COLO668 (cell line): ENCODE measurements at regions not wholly inside any gene's neighbourhood (a gene's known extent, or its start where the extent isn't known, plus 50 kb on each side); places are given as distances from the start of the nearest gene placed in this dataset.
"Not testable (repeated sequence)": the region's sequence is repeated elsewhere in the genome, so short reads cannot be mapped to it uniquely, and the experiment has no call there.

Source experiments
- DNase-seq: peaks from one replicate; lab custom pipeline; 2025; ENCODE audit not compliant: unreplicated experiment; lab: John Stamatoyannopoulos, UW

- no peak for DNase-seq
Observed at GRCh38 chr6:122145246-122145645, 254.2 kb upstream of the HSF2 start.

- DNase-seq = no peak
Observed at GRCh38 chr6:122145741-122146240, 253.7 kb upstream of the HSF2 start.

DNA sequence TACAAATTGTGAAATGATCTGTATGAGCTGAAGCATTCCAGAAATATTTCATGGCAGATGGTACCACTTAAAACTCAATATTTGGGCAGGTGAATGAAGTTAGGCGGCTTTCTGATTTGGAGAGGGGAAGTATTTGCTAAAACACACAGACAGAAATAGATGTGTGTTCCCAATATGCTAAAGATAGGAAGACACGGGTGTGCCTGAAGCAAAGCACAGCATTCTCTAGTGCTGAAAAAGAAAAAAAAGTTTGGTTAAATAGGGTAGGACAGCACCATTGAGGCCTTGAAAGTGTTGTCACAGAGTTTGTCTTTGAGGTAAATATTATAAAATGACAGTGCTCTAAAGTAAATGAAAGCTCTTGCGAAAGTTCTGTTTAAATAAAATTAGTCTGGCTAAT lies 252.2 kb upstream of the HSF2 start:
- DNase-seq = no peak

GRCh38 chr6:122151066-122151465 lies 248.4 kb upstream of the HSF2 start:
- no peak for DNase-seq

DNA sequence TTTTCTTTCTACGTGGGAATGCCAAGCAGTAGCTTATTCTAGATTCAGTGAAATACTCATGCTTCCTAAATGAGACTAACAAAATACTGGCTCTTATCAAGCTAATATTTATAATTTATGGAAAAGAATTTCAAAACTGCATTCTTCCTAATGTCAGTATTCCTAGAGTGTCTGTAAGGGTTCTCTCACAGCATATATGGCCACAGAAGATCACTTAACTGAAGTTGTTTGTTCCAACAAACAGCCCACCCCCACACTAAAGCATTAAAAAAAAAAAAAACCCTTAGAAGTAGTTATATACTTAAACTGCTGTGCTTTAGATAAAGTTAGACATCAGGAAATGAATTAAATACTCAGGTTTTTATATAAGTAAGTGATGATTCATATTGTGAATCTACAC lies 247.7 kb upstream of the HSF2 start:
- no peak for DNase-seq

DNA sequence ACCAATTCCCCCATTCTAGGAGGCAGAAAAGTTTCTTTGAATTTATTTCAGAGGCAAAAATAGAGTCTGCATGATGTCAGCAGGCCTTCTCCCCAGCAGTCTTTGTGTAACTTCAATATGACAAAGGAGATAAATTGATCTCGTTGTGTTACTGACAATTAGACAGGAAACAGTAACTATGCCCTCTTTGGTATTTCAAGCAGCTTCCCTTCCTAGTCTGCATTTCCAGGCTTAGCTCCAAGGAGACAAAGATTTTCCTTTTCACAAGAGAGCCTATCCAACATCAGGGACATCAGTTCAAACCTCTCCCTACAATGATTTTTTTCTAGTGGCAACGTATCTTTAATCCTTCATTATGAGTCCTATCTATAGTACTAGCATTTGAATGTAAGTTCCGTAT lies 245.9 kb upstream of the HSF2 start:
- no peak for DNase-seq

DNA sequence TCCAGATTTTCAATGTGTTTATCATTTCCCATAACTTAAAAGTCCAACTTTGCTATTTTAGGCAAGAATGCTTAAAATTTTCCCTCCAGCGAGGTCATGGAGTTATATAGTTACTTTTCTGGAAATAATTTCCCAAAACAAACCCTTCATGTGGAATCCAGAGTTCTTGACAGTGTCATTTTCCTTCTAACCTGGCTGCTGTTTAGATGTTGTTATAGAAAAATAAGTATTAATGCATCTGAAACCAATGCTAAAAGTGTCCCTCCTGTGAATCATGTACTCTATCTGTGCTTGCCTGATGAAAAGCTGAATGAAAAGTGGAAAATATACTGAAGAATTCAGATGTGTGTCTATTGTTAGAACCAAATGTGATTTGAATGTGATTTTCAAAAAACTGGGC lies 245.3 kb upstream of the HSF2 start:
- DNase-seq = no peak

- DNase-seq = no peak
Observed at GRCh38 chr6:122154912-122155575, 244.4 kb upstream of the HSF2 start.

GRCh38 chr6:122161136-122161535 lies 238.3 kb upstream of the HSF2 start:
- DNase-seq = no peak

GRCh38 chr6:122165014-122165413 lies 234.4 kb upstream of the HSF2 start:
- DNase-seq = no peak

DNA sequence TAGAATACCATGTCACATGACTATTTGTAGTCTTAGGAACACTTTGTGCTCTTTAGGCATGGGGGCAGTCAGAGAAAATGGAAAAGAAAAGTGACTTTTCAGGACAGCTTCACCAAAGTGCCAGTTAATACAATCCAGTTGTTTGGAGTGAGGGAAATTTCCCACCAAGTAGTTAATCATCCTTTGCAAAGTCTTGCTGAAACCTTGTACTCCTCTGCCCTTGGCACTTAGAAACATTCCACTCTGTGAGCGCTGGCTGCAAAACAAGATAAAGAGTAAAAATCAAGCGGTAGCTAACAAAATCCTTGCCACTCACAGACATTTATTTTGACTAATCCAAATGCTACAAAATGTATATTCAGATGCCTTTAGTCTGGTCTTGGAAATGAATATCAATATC lies 229.2 kb upstream of the HSF2 start:
- no peak for DNase-seq

DNA sequence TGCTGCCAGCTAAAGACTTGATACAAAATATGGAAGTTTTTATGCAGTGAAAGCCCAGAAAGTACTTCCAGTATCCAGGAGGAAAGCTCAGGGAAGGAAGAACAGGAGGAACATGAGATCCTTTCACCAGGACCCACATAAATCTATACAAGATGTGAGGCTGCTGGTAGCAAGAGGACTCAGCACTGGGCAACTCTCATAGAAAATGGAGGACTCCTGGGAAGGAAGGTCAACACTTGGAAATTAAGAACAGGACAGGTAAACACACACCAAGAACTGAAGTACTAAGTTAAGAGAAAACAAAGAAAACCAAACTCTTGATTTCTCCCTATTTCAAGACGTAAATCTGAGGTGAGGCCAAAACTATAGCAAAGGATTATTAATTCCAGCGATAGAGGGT lies 220.5 kb upstream of the HSF2 start:
- DNase-seq = no peak

GRCh38 chr6:122180132-122180531 lies 219.3 kb upstream of the HSF2 start:
- no peak for DNase-seq

DNA sequence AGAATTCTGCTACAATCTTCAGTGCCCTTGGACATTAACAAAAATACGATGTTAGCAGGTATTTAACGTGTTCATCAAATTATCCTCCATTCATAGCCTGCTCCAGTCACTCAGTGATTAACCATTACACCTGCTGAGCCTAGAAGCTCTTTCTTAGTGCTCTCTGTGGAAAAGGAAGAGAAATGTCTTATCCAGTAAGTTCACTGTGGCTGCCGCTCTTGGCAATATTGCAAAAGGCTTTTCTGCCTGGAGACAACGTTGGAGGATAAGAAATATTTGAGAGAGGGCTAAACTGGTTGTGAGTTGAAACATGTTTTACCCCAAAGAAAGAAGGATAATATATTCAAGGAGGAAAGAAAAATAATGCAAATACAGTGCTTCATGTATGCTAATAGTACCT lies 217.4 kb upstream of the HSF2 start:
- no peak for DNase-seq

DNA sequence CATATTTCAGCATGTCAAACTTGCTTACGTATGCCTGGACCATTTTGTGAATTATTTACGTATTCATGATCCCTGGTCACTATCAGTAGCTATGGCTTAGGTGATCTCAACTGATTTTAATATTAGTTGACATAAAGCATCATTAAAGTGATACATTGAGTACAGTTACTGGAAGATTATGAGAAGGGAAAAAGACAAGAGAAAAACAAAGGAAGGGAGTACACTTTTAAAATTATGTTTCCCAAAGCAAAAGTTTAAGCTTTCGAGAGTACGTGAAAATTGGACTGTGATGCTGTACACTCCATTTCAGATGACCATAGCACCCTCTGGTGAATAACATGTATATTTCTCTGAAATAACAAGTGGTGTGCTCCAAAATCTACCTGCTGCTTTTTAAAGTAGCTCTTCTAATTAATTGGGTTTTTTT lies 215.0 kb upstream of the HSF2 start:
- DNase-seq = no peak

GRCh38 chr6:122185458-122185857 lies 214.0 kb upstream of the HSF2 start:
- not testable (repeated sequence) for DNase-seq

DNA sequence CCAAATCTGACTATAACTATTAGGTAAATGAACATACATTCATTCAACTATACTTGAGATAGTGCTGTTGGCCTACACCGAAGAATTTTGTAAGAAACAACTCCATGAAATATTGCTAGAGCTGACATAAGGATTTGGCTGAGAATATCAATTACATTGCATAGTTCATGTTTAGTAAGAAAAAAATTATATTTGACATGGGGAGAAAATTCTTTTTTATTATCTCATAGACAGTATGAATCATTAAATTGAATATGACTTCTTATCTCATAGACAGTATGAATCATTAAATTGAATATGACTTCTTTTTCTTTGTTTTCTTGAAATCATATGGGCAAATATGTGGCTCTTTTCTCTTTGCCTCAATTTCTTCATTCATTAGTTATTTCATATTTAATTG lies 212.3 kb upstream of the HSF2 start:
- no peak for DNase-seq

DNA sequence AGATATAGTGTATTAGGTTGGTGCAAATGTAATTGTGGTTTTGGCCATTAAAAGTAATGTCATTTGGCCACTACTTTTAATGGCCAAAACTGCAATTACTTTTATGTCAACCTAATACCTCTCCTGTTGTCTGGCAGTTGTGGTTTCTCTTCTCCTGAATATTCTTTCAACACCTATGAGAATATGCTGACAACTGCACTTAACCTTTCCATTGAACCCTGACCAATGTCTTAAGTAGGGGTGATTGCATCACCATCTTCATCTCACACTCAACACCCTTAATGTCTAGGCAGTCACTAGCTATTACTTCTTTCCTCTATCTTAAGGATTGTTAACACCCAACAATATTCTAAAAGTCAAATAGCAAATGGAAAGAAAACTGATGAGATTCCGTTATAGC lies 200.5 kb upstream of the HSF2 start:
- no peak for DNase-seq

- no peak for DNase-seq
Observed at GRCh38 chr6:122200440-122200839, 199.0 kb upstream of the HSF2 start.

DNA sequence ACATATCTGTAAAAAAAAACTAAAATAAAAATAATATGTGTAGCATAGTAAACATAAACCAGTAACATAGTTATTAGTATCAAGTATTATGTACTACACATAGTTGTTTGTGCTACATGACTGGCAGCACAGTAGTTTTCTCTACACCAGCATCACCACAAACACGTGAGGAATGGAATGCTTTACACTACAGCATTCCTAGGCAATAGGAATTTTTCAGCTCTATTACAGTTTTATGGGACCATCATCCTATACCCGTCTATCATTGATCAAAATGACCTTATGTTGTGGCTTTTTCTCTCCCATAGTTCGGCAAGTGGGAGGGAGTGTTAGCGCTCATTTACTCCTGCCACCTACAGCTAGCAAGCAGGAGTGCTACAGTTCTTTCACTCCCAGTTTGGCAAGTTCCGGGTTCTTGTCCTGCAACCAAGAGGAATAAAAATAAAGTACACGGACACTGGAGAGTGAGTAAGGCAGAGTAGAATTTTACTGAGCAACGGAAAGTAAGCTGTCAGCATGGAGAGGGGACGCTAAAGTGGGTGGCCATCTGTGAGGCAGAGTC lies 196.8 kb upstream of the HSF2 start:
- no peak for DNase-seq

- DNase-seq = no peak
Observed at GRCh38 chr6:122207061-122207460, 192.4 kb upstream of the HSF2 start.

DNA sequence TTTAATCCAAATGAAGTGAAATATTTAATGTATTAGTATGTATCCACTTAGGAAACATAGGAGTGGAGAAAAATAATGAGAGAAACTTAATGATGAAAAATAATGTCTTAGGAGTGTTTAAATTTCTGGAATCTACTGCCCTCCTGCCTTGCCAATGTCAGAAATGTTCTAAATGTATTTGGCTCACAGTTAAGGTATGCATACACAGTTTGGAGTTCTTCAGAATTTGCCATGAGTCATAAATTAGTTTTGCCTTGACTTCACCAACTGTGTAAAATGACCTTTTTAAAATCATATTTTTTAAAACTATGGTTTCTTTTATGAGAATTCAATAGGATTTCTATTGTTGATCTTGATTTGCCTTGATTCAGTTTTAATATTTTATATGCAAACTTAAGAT lies 191.7 kb upstream of the HSF2 start:
- DNase-seq = no peak
